ENCODE measurements at regions not wholly inside any gene's neighbourhood (a gene's known extent, or its start where the extent isn't known, plus 50 kb on each side); places are given as distances from the start of the nearest gene placed in this dataset.

- no peak for DNase-seq
- TF ChIP-seq POLR2A (IDR thresholded peaks at IDR 0.05; ENCODE audit: low read length) (no peak), GATA1 (IDR thresholded peaks at IDR 0.05; ENCODE audit: low read depth, low read length) (no peak)
These were observed 53.3 kb upstream of the CD44 start for GRCh38 chr11:35085531-35086165.

DNA sequence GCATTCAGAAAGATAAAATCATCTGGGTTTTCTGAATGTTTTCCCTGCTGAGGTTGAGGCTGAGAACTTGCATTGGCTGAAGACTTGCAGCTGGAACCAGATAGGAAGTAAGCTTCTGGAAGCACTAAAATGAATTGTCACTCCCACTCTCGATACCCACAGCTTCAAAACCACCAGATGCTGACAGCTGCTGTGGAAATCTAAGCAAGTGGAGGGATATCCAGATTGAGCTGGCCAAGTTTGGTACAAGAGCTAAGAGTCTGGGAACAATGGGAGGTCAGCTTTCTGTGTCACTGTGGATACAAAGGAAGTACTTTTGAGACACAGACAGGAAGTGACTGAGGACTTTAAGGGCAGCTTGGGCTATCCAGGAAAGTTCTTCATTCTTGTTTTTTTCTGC, 51.3 kb upstream of the CD44 start:
- TF ChIP-seq POLR2A (IDR thresholded peaks at IDR 0.05; ENCODE audit: low read length) (no peak), GATA1 (IDR thresholded peaks at IDR 0.05; ENCODE audit: low read depth, low read length) (no peak)
- DNase-seq, result no peak

DNA sequence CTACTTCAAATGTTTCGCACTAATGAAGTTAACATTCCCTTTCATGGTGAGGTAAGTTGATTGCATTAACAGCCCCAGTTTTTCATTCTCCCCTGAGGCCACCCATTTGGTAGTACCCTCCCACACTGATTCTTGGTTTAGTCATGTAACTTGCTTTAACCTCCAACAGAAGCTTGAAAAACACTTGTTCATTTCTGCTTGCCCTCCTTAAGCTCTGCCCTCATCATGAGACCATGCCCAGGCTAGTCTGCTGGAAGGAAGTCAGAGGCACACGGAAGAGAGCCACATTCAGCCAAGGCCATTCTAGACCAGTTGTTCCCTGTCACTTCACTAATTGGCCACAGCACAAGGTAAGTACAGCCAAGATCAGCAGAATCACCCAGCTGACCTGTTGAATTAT, 50.7 kb upstream of the CD44 start:
- no peak for DNase-seq
- TF ChIP-seq POLR2A (IDR thresholded peaks at IDR 0.05; ENCODE audit: low read length), result no peak
- no peak for TF ChIP-seq GATA1 (IDR thresholded peaks at IDR 0.05; ENCODE audit: low read depth, low read length)

- no peak for DNase-seq
- TF ChIP-seq GATA1 (IDR thresholded peaks at IDR 0.05; ENCODE audit: low read depth, low read length) (no peak), POLR2A (IDR thresholded peaks at IDR 0.05; ENCODE audit: low read length) (no peak)
These were observed 50.3 kb upstream of the CD44 start for GRCh38 chr11:35088676-35089075.

All from erythroblast (primary cell).